Mammary epithelial cell (primary cell): ENCODE measurements at regions not wholly inside any gene's neighbourhood (a gene's known extent, or its start where the extent isn't known, plus 50 kb on each side); places are given as distances from the start of the nearest gene placed in this dataset.

Experiments used
- CTCF ChIP-seq, 2 donors: IDR thresholded peaks in 1 of 2; conservative IDR thresholded peaks in 1 of 2; 2 replicates each; pipeline ENCODE4 v1.5.1; 2011 to 2012; ENCODE audit warnings: inconsistent platforms in 2 of 2, low read length in 2 of 2, mild to moderate bottlenecking in 2 of 2, control low read depth in 1 of 2, low read depth in 1 of 2; ENCODE audit not compliant: insufficient read depth in 1 of 2; ENCODE audit errors: extremely low read depth in 1 of 2
- EZH2 ChIP-seq: IDR thresholded peaks from 2 replicates; pipeline ENCODE4 v1.6.1; 2012; ENCODE audit warnings: low read length, inconsistent platforms, borderline replicate concordance

GRCh38 chr13:50345804-50346203, 330.6 kb downstream of the KCNRG start:
- TF ChIP-seq CTCF (conservative IDR thresholded peaks at IDR 0.05 in 1 of 2, IDR thresholded peaks at IDR 0.05 in 1 of 2; ENCODE audit: extremely low read depth in 1 of 2, insufficient read depth in 1 of 2, low read depth in 1 of 2, low read length in 2 of 2), result no peak
- TF ChIP-seq EZH2, result no peak
